ENCODE measurements at regions not wholly inside any gene's neighbourhood (a gene's known extent, or its start where the extent isn't known, plus 50 kb on each side); places are given as distances from the start of the nearest gene placed in this dataset.
"Not testable (repeated sequence)": the region's sequence is repeated elsewhere in the genome, so short reads cannot be mapped to it uniquely, and the experiment has no call there.

DNA sequence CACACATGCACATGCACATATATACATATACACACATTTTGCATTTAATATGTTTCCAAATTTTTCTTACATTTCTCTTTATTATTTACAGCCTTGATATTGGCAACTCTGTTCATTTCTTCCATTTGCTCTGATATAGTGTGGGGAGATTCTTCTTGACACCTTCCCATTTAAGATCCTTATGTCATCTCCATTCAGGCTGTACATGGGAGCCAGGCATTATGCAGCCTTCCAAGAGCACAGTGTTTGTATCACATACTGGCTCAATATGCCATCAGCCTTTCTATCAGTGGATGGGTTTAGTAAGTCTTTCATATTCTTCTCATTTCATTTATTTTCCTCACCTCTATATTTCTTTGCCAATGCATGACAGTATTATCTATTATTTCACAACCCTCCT lies 372.3 kb upstream of the FTMT start:
- Histone ChIP-seq H3K36me3 (no peaks in the 10 kb centered on the region), H3K4me1 (no peaks in the 10 kb centered on the region), H3K4me3 (no peak overlapping the region), H3K9me3 (no peaks in the 10 kb centered on the region), H3K27ac (no peak overlapping the region), H3K27me3 (no peaks in the 10 kb centered on the region)
- intact Hi-C loops (cut with DNase I; ENCODE audit: low total_unique reads) = no loop called here
- DNase-seq = no peak
- TF ChIP-seq, protein P1, sequence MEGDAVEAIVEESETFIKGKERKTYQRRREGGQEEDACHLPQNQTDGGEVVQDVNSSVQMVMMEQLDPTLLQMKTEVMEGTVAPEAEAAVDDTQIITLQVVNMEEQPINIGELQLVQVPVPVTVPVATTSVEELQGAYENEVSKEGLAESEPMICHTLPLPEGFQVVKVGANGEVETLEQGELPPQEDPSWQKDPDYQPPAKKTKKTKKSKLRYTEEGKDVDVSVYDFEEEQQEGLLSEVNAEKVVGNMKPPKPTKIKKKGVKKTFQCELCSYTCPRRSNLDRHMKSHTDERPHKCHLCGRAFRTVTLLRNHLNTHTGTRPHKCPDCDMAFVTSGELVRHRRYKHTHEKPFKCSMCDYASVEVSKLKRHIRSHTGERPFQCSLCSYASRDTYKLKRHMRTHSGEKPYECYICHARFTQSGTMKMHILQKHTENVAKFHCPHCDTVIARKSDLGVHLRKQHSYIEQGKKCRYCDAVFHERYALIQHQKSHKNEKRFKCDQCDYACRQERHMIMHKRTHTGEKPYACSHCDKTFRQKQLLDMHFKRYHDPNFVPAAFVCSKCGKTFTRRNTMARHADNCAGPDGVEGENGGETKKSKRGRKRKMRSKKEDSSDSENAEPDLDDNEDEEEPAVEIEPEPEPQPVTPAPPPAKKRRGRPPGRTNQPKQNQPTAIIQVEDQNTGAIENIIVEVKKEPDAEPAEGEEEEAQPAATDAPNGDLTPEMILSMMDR (IDR thresholded peaks at IDR 0.05) = no peak
- no peak for TF ChIP-seq EP300 (IDR thresholded peaks at IDR 0.05)
- no peak for TF ChIP-seq POLR2A (IDR thresholded peaks at IDR 0.05)
- TF ChIP-seq POLR2AphosphoS5 (IDR thresholded peaks at IDR 0.05) = no peak

DNA sequence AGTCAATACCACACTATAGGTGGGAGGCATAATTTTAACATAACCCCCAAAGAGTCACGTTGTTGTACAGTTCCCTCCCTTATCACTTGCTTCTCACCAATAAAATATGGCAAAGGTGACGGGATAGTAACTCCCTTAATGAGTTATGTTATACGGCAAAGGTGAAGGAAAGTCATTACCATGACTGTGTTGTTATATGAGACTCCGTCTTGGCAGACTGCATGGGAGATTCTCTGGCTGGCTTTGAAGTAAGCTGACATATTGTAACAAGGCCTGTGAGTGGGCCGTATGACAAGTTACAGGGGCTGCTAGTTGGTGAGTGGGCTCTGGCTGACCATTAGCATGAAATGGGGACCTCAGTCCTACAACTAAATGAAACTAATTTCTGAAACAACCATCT lies 366.4 kb upstream of the FTMT start:
- intact Hi-C loops (cut with DNase I; ENCODE audit: low total_unique reads) = no loop called here
- 65 to 87% (median 74%) methylated on average over 5 of the region's 5 CpGs for WGBS, 5 donors

DNA sequence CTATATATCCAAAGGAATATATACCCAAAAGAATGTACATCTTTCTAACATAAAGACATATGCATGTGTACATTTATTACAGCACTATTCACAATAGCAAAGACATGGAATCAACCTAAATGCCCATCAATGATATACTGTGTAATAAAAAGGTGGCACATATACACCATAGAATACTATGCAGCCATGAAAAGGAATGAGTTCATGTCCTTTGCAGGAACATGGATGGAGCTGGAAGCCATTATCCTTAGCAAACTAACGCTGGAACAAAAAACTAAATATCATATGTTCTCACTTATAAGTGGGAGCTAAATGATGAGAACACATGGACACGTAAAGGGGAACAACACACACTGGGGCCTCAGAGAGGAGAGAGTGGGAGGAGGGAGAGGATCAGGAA lies 365.7 kb upstream of the FTMT start:
- WGBS, 5 donors = 93 to 98% (median 94%) methylated on average over 2 of the region's 2 CpGs
- H3K4me1 ChIP-seq; H3K9me3 ChIP-seq; DNase-seq; H3K27me3 ChIP-seq; H3K4me3 ChIP-seq; H3K36me3 ChIP-seq; intact Hi-C loops (cut with DNase I; ENCODE audit: low total_unique reads); H3K27ac ChIP-seq: not testable (repeated sequence)

More for the DNA sequence above, 366.4 kb upstream of the FTMT start:
- no peaks in the 10 kb centered on the region for H3K9me3 ChIP-seq
- no peak for DNase-seq
- H3K4me3 ChIP-seq = no peak overlapping the region
- H3K36me3 ChIP-seq = no peaks in the 10 kb centered on the region
- no peaks in the 10 kb centered on the region for H3K27me3 ChIP-seq
- H3K27ac ChIP-seq = no peak overlapping the region
- no peaks in the 10 kb centered on the region for H3K4me1 ChIP-seq
- TF ChIP-seq POLR2A (IDR thresholded peaks at IDR 0.05) (no peak), POLR2AphosphoS5 (IDR thresholded peaks at IDR 0.05) (no peak), EP300 (IDR thresholded peaks at IDR 0.05) (no peak)
- TF ChIP-seq, protein P1 (IDR thresholded peaks at IDR 0.05) = no peak

DNA sequence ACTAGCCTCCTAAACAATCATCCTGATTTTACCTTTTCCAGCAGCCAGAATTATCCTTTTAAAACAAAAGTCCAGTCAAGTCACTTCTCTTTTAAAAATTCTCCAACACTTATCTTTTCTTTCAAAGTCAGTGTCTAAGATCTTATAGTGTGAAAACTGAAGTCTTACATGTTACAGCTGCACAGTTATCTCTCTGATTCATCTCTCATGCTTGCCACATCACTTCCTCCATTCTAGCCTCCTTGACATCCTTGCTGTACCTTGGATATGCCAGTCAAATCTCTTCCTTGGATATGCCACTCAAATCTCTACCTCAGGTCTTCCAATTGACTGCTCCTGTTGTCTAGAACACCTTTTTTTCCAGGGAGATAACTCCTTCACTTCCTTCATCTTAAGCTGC lies 361.7 kb upstream of the FTMT start:
- TF ChIP-seq EP300 (IDR thresholded peaks at IDR 0.05) (no peak), POLR2AphosphoS5 (IDR thresholded peaks at IDR 0.05) (no peak), POLR2A (IDR thresholded peaks at IDR 0.05) (no peak)
- TF ChIP-seq, protein P1 (IDR thresholded peaks at IDR 0.05) = no peak
- DNase-seq = no peak
- no peak overlapping the region for H3K4me3 ChIP-seq
- no peaks in the 10 kb centered on the region for H3K36me3 ChIP-seq
- no peaks in the 10 kb centered on the region for H3K27me3 ChIP-seq
- H3K4me1 ChIP-seq = no peaks in the 10 kb centered on the region
- intact Hi-C loops (cut with DNase I; ENCODE audit: low total_unique reads) = no loop called here
- H3K9me3 ChIP-seq = no peaks in the 10 kb centered on the region
- no peak overlapping the region for H3K27ac ChIP-seq

DNA sequence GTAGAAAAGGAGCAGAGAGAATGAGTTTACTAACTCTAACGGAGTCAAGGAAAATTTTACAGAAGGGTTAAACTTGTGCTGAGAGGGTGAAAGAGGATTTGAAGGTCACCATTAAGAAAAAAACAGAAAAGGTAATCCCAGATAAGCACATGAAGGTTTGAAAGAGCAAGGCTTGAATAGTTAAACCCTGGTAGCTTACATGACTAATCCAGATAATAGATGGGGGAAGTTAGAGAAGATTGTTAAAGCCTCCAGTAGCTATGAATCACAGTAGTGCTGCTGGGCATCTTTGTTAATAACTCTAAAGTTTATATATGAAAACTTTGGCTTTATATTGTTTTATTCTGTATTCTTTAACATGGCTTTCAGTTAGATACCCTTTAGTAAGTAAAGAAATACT lies 354.5 kb upstream of the FTMT start:
- intact Hi-C loops (cut with DNase I; ENCODE audit: low total_unique reads) = no loop called here
- H3K27ac ChIP-seq = no peak overlapping the region
- H3K36me3 ChIP-seq = no peaks in the 10 kb centered on the region

More for the DNA sequence above, 354.5 kb upstream of the FTMT start:
- H3K9me3 ChIP-seq = no peaks in the 10 kb centered on the region
- TF ChIP-seq EP300 (IDR thresholded peaks at IDR 0.05) (no peak), POLR2AphosphoS5 (IDR thresholded peaks at IDR 0.05) (no peak), POLR2A (IDR thresholded peaks at IDR 0.05) (no peak)
- TF ChIP-seq, protein P1 (IDR thresholded peaks at IDR 0.05) = no peak
- 42 to 74% (median 48%) methylated on average over 1 of the region's 1 CpG for WGBS, 5 donors
- H3K27me3 ChIP-seq = no peaks in the 10 kb centered on the region
- H3K4me3 ChIP-seq = no peak overlapping the region
- DNase-seq = no peak
- no peaks in the 10 kb centered on the region for H3K4me1 ChIP-seq
